IPS DF 6.9 (cell line): ENCODE measurements at regions not wholly inside any gene's neighbourhood (a gene's known extent, or its start where the extent isn't known, plus 50 kb on each side); places are given as distances from the start of the nearest gene placed in this dataset.
"Not testable (repeated sequence)": the region's sequence is repeated elsewhere in the genome, so short reads cannot be mapped to it uniquely, and the experiment has no call there.

Experiments
- DNase-seq: peaks from one replicate; pipeline ENCODE4 v3.0.0-alpha.2; 2013; ENCODE audit warnings: low read depth, low spot score
- H3K27ac ChIP-seq: one replicate; pipeline ENCODE4 v1.5.1; 2013; ENCODE audit warnings: low read length, control low read depth
- H3K27me3 ChIP-seq: 2 replicates; pipeline ENCODE4 v1.6.1; 2013; ENCODE audit warnings: mild to moderate bottlenecking, low read length; ENCODE audit not compliant: control insufficient read depth, insufficient read depth
- H3K36me3 ChIP-seq: 2 replicates; pipeline ENCODE4 v1.6.1; 2013; ENCODE audit warnings: low read length; ENCODE audit not compliant: control insufficient read depth, insufficient read depth
- H3K4me1 ChIP-seq: 2 replicates; pipeline ENCODE4 v1.6.1; 2013; ENCODE audit warnings: low read length; ENCODE audit not compliant: control insufficient read depth, insufficient read depth
- H3K4me3 ChIP-seq: 2 replicates; pipeline ENCODE4 v1.5.1; 2013; ENCODE audit warnings: mild to moderate bottlenecking, low read length
- H3K9me3 ChIP-seq: 2 replicates; pipeline ENCODE4 v1.6.1; 2013; ENCODE audit warnings: low read length, inconsistent platforms; ENCODE audit not compliant: control insufficient read depth, insufficient read depth
- WGBS: extraction: QIAGEN DNeasy Blood & Tissue Kit; methylation state at CpG from one replicate; pipeline ENCODE4 v1.1.7; 2013; ENCODE audit warnings: mixed read lengths, missing lambda C conversion rate; ENCODE audit not compliant: insufficient read length, insufficient coverage; 5-methylcytosine and 5-hydroxymethylcytosine counted together

DNA sequence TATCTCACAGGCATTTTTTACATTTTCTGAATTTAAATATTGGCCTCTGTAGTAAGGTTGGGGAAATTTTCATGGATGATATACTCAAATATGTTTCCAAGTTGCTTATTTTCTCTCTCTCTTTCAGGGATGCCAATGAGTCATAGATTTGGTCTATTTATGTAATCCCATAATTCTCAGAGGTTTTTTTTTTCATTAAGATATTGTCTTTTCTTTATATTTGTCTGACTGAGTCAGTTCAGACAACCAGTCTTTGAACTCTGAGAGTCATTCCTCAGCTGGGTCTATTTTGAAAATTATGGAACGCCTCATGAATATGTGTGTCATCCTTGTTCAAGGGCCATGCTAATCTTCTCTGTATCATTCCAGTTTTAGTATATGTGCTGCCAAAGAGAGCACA lies 223.2 kb downstream of the PCSK1 start:
- Histone ChIP-seq H3K9me3 (no peaks in the 10 kb centered on the region), H3K4me3 (no peak overlapping the region), H3K4me1 (no peaks in the 10 kb centered on the region), H3K27me3 (no peaks in the 10 kb centered on the region), H3K36me3 (no peaks in the 10 kb centered on the region), H3K27ac (no peak overlapping the region)
- WGBS, result no CpG with 5 or more reads among the region's 1 CpG
- DNase-seq, result no peak

DNA sequence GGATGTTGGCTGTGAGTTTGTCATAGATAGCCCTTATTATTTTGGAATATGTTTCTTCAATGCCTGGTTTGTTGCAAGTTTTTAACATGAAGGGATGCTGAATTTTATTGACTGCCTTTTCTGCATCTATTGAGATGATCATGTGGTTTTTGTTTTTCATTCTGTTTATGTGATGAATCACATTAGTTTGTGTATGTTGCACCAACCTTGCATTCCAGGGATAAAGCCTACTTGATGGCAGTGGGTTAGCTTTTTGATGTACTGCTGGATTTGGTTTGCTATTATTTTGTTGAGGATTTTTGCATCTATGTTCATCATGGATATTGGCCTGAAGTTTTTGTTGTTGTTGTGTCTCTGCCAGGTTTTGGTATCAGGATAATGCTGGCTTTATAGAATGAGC lies 225.6 kb downstream of the PCSK1 start:
- H3K9me3 ChIP-seq, result no peaks in the 10 kb centered on the region
- DNase-seq, result no peak
- H3K36me3 ChIP-seq, result no peaks in the 10 kb centered on the region
- H3K4me1 ChIP-seq, result no peaks in the 10 kb centered on the region
- H3K27me3 ChIP-seq, result no peaks in the 10 kb centered on the region
- H3K27ac ChIP-seq, result no peak overlapping the region
- no peak overlapping the region for H3K4me3 ChIP-seq

DNA sequence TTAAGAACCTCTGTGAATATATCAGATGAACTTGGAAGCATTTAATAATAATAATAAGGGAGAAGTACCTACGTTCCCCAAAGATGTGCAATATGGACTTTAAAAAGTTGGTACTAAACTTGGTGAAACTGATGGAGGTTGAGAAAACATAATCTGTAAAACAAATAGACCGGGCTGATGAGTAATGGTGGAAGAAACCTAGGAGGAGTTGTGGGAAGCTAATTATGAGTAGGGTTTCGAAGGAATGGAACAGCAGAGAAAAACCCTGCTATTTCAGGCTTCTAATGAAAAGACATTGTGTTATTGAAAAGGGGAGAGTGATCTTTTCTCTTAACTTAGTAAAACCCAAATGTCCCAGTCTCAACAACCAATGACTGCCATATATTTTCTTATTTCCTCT lies 229.3 kb downstream of the PCSK1 start:
- H3K9me3 ChIP-seq, result no peaks in the 10 kb centered on the region
- H3K27me3 ChIP-seq, result no peaks in the 10 kb centered on the region
- DNase-seq, result no peak
- no peaks in the 10 kb centered on the region for H3K4me1 ChIP-seq
- no peak overlapping the region for H3K27ac ChIP-seq
- H3K36me3 ChIP-seq, result no peaks in the 10 kb centered on the region
- no peak overlapping the region for H3K4me3 ChIP-seq
- WGBS, result no CpG with 5 or more reads among the region's 3 CpGs

- no peak for DNase-seq
- no peaks in the 10 kb centered on the region for H3K9me3 ChIP-seq
- H3K27ac ChIP-seq, result no peak overlapping the region
- no peaks in the 10 kb centered on the region for H3K27me3 ChIP-seq
- H3K4me3 ChIP-seq, result no peak overlapping the region
- no peaks in the 10 kb centered on the region for H3K36me3 ChIP-seq
- no peaks in the 10 kb centered on the region for H3K4me1 ChIP-seq
- no CpG with 5 or more reads among the region's 3 CpGs for WGBS
These were observed 231.5 kb downstream of the PCSK1 start for GRCh38 chr5:96201503-96201902.

DNA sequence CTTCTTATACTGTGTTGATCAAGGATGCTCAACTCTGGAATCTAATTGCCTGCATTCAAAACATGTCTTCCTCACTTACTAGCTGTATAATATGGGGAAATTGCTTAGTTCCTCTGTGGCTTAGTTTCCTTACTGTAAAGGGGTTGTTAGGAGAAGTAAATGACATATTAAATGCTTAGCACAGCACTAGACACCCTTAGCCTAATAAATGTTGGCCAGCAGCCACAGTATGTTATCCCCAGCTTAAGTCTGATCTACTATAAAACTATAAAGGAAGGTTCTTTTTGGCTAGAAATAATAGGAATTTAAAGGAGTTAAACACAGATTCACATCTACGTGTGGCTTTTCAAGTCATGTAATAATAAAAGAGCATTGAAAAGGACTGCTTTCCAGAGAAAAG lies 232.4 kb downstream of the PCSK1 start:
- Histone ChIP-seq H3K36me3 (no peaks in the 10 kb centered on the region), H3K27me3 (no peaks in the 10 kb centered on the region), H3K4me3 (no peak overlapping the region), H3K9me3 (no peaks in the 10 kb centered on the region; the same call in 1 of the 2 replicates), H3K27ac (no peak overlapping the region), H3K4me1 (no peaks in the 10 kb centered on the region)
- WGBS, result no CpG with 5 or more reads among the region's 1 CpG
- no peak for DNase-seq

DNA sequence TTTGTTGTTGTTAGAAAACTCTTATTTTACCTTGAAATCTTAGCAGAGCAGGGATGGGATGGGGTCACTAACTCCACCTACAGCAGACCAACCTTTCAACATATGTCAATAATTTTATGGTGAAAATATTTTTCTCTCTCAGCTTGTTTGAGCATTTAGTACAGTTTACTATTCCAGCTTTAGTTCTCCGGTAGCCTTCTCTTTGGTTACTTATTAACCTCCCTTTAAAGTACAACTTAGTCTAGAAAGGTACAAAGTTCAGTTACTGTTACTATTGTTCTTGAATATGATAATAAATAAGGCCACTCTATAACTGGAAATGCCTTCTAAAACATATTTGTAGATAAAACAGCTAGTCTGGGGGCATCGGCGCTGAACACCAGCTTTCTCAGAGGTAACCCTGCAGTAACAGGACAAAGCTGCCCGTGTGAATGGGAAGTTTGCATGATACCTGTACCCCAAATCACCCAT lies 233.3 kb downstream of the PCSK1 start:
- WGBS, result no CpG with 5 or more reads among the region's 4 CpGs
- H3K27me3 ChIP-seq, result no peaks in the 10 kb centered on the region
- H3K4me3 ChIP-seq, result no peak overlapping the region
- no peak for DNase-seq
- no peaks in the 10 kb centered on the region for H3K36me3 ChIP-seq
- H3K27ac ChIP-seq, result no peak overlapping the region
- H3K9me3 ChIP-seq, result no peaks in the 10 kb centered on the region; the same call in 1 of the 2 replicates
- no peaks in the 10 kb centered on the region for H3K4me1 ChIP-seq

GRCh38 chr5:96198356-96199058 lies 234.5 kb downstream of the PCSK1 start:
- Histone ChIP-seq H3K4me3 (no peak overlapping the region), H3K27ac (no peak overlapping the region), H3K4me1 (no peaks in the 10 kb centered on the region), H3K27me3 (no peaks in the 10 kb centered on the region), H3K9me3 (no peaks in the 10 kb centered on the region; the same call in 1 of the 2 replicates), H3K36me3 (no peaks in the 10 kb centered on the region)
- no peak for DNase-seq
- WGBS, result no CpG with 5 or more reads among the region's 3 CpGs

- not testable (repeated sequence) for H3K36me3 ChIP-seq, H3K9me3 ChIP-seq, H3K27me3 ChIP-seq, H3K4me3 ChIP-seq, H3K4me1 ChIP-seq, H3K27ac ChIP-seq, DNase-seq
- no CpG with 5 or more reads among the region's 3 CpGs for WGBS
These were observed 235.3 kb downstream of the PCSK1 start for GRCh38 chr5:96197767-96198166.

DNA sequence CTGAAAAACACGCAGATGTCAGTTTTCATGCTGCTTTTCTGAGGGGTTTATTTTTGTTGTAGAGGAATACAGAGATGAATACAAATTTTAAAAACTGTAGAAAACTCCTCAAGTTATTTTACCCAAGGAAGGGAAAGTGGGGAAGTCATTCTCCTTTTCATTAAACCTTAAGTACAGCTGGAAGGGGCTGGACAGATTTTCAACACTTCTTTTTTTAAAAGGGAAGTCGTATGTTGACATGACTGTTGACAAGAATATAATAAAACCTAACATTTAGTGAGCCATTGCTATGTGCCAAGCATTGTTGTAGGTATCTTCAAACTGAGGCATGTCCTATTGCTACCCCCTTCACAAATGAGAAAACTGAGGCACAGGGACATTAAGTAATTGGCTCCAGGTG lies 235.7 kb upstream of the ELL2 start:
- no peak overlapping the region for H3K4me3 ChIP-seq
- no peaks in the 10 kb centered on the region for H3K36me3 ChIP-seq
- H3K27me3 ChIP-seq, result no peaks in the 10 kb centered on the region
- no peaks in the 10 kb centered on the region for H3K4me1 ChIP-seq
- no peak for DNase-seq
- H3K27ac ChIP-seq, result no peak overlapping the region
- H3K9me3 ChIP-seq, result no peaks in the 10 kb centered on the region; the same call in 1 of the 2 replicates
- no CpG with 5 or more reads among the region's 2 CpGs for WGBS

- Histone ChIP-seq H3K27ac (no peak overlapping the region), H3K27me3 (no peaks in the 10 kb centered on the region), H3K4me3 (no peak overlapping the region), H3K9me3 (no peaks in the 10 kb centered on the region; the same call in 1 of the 2 replicates), H3K4me1 (no peaks in the 10 kb centered on the region), H3K36me3 (no peaks in the 10 kb centered on the region)
- WGBS, result no CpG with 5 or more reads among the region's 1 CpG
- no peak for DNase-seq
These were observed 235.2 kb upstream of the ELL2 start for GRCh38 chr5:96196890-96197289.

DNA sequence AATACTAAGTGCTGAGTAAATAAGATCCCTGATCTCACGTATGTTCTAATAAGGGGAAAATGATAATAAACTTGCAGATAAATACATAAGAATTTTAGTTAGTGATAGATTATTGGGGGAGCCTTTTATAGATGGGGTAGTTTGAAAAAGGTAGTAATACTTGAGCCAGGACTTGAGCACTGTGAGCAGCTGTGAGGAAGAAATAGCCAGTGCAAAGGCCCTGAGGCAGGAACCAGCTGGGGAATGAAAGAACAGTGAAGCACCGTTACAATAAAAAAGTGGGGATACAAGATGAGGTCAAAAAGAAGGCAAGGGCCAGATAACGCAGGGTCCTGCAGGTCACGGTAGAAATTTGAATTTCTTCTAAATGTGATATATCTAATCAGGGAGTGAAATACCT lies 234.8 kb upstream of the ELL2 start:
- Histone ChIP-seq H3K9me3 (no peaks in the 10 kb centered on the region; the same call in 1 of the 2 replicates), H3K36me3 (no peaks in the 10 kb centered on the region), H3K4me3 (no peak overlapping the region), H3K27me3 (no peaks in the 10 kb centered on the region), H3K4me1 (no peaks in the 10 kb centered on the region), H3K27ac (no peak overlapping the region)
- WGBS, result no CpG with 5 or more reads among the region's 4 CpGs
- no peak for DNase-seq
